OCI-LY1 (cell line): ENCODE measurements at regions not wholly inside any gene's neighbourhood (a gene's known extent, or its start where the extent isn't known, plus 50 kb on each side); places are given as distances from the start of the nearest gene placed in this dataset.

ENCODE experiments used
- EZH2 ChIP-seq: fragments of 200-600 bp; sonication (generic), shearing (Covaris generic); IDR thresholded peaks from 2 replicates; pipeline ENCODE4 v1.8.0; 2017; ENCODE audit warnings: borderline replicate concordance, mixed run types, mild to moderate bottlenecking, antibody characterized with exemption, low read length, moderate library complexity, mixed read lengths
- TF ChIP-seq, protein P1 (sequence below): fragments of 200-600 bp; sonication (generic), shearing (Covaris generic); IDR thresholded peaks from 2 replicates; pipeline ENCODE4 v1.5.1; 2017; ENCODE audit warnings: mild to moderate bottlenecking, antibody characterized with exemption, low read length, moderate library complexity, mixed read lengths

DNA sequence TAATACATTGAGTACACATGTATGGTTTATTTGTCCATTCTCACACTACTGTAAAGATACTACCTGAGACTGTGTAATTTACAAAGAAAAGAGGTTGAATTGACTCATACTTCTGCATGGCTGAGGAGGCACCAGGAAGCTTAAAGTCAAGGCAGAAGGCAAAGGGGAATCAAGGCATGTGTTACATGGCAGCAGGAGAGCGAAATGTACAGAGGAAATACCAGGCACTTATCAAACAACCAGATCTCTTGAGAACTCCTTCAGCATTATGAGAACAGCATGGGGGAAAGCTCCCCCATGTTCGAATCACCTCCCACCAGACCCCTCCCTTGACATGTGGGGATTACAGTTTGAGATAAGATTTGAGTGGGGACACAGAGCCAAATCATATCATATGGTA is 666.3 kb downstream of the ZBBX start:
- TF ChIP-seq, protein P1, sequence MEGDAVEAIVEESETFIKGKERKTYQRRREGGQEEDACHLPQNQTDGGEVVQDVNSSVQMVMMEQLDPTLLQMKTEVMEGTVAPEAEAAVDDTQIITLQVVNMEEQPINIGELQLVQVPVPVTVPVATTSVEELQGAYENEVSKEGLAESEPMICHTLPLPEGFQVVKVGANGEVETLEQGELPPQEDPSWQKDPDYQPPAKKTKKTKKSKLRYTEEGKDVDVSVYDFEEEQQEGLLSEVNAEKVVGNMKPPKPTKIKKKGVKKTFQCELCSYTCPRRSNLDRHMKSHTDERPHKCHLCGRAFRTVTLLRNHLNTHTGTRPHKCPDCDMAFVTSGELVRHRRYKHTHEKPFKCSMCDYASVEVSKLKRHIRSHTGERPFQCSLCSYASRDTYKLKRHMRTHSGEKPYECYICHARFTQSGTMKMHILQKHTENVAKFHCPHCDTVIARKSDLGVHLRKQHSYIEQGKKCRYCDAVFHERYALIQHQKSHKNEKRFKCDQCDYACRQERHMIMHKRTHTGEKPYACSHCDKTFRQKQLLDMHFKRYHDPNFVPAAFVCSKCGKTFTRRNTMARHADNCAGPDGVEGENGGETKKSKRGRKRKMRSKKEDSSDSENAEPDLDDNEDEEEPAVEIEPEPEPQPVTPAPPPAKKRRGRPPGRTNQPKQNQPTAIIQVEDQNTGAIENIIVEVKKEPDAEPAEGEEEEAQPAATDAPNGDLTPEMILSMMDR = no peak
- TF ChIP-seq EZH2 = no peak
